Fibroblast of lung (primary cell): ENCODE measurements at regions not wholly inside any gene's neighbourhood (a gene's known extent, or its start where the extent isn't known, plus 50 kb on each side); places are given as distances from the start of the nearest gene placed in this dataset.

Source experiments
- CTCF ChIP-seq, 2 donors: IDR thresholded peaks in 1 of 2; conservative IDR thresholded peaks in 1 of 2; 1 replicate in 1 of 2; 2 replicates in 1 of 2; pipeline ENCODE4 v1.5.1; 2011 to 2012; ENCODE audit warnings: low read length in 2 of 2, control low read depth in 1 of 2, inconsistent platforms in 1 of 2, low read depth in 1 of 2, mild to moderate bottlenecking in 1 of 2
- EZH2 ChIP-seq: IDR thresholded peaks from 2 replicates; pipeline ENCODE4 v1.5.1; 2012; ENCODE audit warnings: low read length, control low read depth, mild to moderate bottlenecking; ENCODE audit errors: missing control alignments

GRCh38 chr14:98293576-98293975 lies 978.4 kb downstream of the BCL11B start:
- no peak for TF ChIP-seq CTCF (conservative IDR thresholded peaks at IDR 0.05 in 1 of 2, IDR thresholded peaks at IDR 0.05 in 1 of 2; ENCODE audit: low read depth in 1 of 2, low read length in 2 of 2)
- TF ChIP-seq EZH2 = no peak
